OCI-M2 (cell line): ENCODE measurements at regions not wholly inside any gene's neighbourhood (a gene's known extent, or its start where the extent isn't known, plus 50 kb on each side); places are given as distances from the start of the nearest gene placed in this dataset.
A peak's percentile ranks its signal among the peaks of the same experiment; 100 is the strongest.

ENCODE experiments used
- DNase-seq: peaks from one replicate; lab custom pipeline; 2025; ENCODE audit not compliant: unreplicated experiment; lab: John Stamatoyannopoulos, UW

- DNase-seq: no peak
Measured at GRCh38 chr1:184272175-184272866, 114.5 kb upstream of the C1orf21 start.

- DNase-seq: no peak
Measured at GRCh38 chr1:184276416-184276815, 110.4 kb upstream of the C1orf21 start.

GRCh38 chr1:184279911-184280458 is 106.8 kb upstream of the C1orf21 start:
- no peak for DNase-seq

- no peak for DNase-seq
Measured at GRCh38 chr1:184283999-184284398, 102.8 kb upstream of the C1orf21 start.

- DNase-seq: no peak
Measured at GRCh38 chr1:184284900-184285299, 101.9 kb upstream of the C1orf21 start.

- no peak for DNase-seq
Measured at GRCh38 chr1:184285401-184286087, 101.3 kb upstream of the C1orf21 start.

GRCh38 chr1:184287001-184287400 is 99.8 kb upstream of the C1orf21 start:
- DNase-seq: no peak

GRCh38 chr1:184289825-184290550 is 96.8 kb upstream of the C1orf21 start:
- DNase-seq: no peak

GRCh38 chr1:184291701-184292100 is 95.1 kb upstream of the C1orf21 start:
- DNase-seq: no peak

GRCh38 chr1:184292101-184292500 is 94.7 kb upstream of the C1orf21 start:
- no peak for DNase-seq

- no peak for DNase-seq
Measured at GRCh38 chr1:184294101-184294500, 92.7 kb upstream of the C1orf21 start.

- peak; percentile 5 for DNase-seq
Measured at GRCh38 chr1:184296466-184297243, 90.2 kb upstream of the C1orf21 start.

GRCh38 chr1:184297244-184297750 is 89.5 kb upstream of the C1orf21 start:
- DNase-seq: no peak

GRCh38 chr1:184298440-184299405 is 88.1 kb upstream of the C1orf21 start:
- DNase-seq: no peak

- no peak for DNase-seq
Measured at GRCh38 chr1:184299406-184299790, 87.4 kb upstream of the C1orf21 start.

GRCh38 chr1:184299796-184300195 is 87.0 kb upstream of the C1orf21 start:
- DNase-seq: no peak

GRCh38 chr1:184300446-184300845 is 86.4 kb upstream of the C1orf21 start:
- no peak for DNase-seq

- DNase-seq: no peak
Measured at GRCh38 chr1:184301227-184301626, 85.6 kb upstream of the C1orf21 start.

- no peak for DNase-seq
Measured at GRCh38 chr1:184302346-184302745, 84.5 kb upstream of the C1orf21 start.
